Stimulated activated CD4-positive, alpha-beta T cell treated with anti-CD3 and anti-CD28 coated beads, Interleukin-12 subunit alpha, Interleukin-12 subunit beta, amount 100 ng/mL, for 48 hours (primary cell): ENCODE measurements at regions not wholly inside any gene's neighbourhood (a gene's known extent, or its start where the extent isn't known, plus 50 kb on each side); places are given as distances from the start of the nearest gene placed in this dataset.

Experiments
- DNase-seq, 3 donors: peaks; one replicate each; pipeline ENCODE4 v3.0.0-alpha.2; 2020; ENCODE audit warnings: low read depth in 2 of 3, low spot score in 1 of 3

DNA sequence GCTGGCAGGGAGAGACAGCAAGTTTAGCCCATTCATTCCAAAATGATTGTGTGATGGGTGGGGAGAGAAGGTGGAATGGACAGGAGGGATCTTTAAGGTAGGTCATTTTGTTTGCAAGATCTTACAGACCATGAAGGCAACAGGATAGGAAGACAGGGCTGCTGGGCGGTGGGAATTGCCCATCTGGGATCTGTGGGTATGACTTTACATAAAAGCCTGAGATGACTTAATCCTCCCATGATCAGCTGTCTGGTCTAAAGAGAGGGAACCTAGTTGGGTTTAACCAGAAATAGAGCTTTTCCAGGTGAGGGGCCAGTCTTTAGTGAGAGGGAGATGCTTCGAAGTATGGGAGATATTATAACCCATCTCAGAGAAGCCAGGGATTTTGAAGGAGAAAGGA lies 153.7 kb downstream of the KLF6 start:
- no peak for DNase-seq

DNA sequence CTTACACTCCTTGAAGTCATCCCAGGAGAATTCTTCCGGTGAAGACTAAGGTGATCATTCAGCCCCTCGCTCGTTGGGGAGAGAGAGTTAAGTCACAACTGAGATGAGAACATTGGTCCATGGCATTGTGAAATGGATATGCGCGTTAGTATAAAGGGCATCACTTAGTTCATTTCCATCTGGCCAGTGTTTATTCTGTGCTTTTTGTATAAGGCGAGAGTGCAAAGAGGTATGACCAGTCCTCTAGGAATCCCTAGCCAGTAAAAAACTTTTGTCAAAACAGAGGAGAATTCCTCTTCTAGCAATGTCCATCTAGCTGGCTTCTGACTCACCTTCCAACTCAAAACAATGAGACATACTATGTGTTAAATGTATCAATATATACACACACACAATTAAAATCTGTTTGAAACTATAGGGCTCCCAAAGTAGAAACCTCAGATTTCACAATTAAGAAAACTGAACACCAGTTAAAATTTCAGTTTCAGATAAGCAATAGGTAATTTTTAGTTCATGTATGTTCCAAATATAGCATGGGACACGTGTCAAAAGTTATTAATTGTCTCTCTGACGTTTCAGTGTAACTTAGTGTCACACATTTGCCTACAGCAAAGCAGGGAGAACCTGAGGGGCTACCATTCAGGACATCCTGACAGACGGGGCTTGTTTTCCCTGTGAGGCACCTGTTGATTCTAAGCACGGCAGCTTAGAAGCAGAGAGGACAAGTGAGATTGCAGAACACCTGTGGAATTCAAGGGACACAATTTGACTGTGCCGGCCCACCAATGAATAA lies 158.9 kb downstream of the KLF6 start:
- no peak for DNase-seq

DNA sequence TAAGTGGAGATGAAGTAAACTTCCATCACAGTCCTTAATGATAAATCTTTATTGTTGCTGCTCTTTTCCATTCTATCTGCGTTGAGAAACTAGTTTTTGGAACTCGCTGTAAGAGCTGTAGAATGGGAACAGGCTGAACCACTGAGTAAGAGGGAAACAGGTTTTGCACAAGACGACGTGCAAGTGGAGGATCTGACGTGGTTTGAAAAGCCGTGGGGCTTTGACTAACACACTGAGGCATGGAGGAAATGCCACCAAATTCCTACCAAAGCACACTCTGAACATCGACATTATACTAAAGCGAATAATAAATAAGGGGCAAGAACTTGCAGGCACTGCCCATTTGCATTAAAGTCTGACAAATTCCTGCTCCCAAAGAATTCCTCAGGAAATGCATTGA lies 160.6 kb downstream of the KLF6 start:
- no peak for DNase-seq

DNA sequence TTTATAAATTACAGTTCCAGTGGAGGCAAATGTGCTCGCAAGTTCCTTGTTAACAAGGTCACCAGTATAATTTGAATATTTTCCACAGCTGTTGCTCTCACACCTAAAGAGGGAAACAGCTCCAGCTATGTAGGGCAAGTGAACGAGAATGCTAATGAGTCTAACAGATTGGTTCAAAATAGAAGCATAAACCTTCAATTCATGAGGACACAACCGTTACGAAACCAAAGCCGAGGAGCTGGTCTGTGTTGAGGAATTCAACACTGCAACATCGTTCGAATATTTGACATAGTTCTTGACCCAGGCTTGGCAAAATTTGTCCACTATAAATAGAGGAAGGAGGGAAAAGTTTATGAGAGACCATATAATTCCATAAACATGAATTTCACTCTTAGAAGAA lies 161.3 kb downstream of the KLF6 start:
- DNase-seq: no peak

DNA sequence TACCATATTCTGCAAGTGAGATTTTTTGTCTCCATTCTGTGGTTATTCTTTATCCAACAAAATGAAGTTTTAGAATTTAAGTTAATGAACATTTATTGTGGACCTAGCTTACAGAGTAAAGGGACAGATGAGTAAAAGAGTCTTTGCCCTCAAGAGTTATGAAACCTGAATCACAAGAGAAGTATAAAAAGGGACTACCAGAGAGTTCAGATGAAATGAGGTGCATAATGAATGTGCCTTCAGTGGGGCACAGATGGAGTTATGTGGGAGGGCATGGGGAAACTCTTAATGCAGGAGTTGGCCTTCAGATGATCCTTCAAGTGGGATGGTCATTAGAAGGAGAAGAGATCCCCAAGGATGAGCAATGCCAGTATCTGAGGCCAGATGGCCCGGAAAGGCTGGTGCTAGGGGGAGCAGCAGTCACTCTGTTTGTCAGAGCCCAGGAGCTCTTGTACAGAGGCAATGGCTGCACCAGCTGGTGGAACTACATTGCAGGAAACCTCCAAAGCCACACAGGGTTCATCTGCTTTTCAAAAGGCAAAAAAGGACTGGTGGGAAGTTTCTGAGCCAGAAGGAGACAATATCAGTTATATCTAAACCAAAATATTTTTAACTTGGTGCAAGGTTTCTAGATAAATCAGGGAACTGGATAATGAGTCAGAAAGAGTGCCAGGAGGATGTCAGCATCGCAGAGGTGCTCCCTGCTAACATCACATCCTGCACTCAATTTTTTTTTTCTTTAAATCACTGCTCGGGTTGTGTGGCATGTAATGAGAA lies 162.0 kb downstream of the KLF6 start:
- peak in 2 of 3 donors; percentile 5 to 11 for DNase-seq

DNA sequence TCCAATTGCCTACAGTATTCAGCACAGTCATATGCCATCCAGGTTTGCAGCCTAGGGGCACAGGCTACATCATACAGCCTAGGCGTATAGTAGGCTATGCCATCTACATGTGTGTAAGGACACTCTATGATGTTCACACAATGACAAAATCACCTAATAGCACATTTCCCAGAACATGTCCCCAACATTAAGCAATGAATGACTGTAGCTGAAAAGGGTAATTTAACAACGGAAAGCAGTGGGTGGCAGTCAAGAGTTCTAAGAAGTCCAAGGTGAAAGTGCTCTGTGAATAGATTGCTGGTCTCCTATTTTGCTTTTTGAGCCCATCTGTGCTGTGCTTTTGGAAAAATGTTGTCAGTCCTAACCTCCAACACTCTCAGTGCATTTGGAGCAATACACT lies 162.6 kb downstream of the KLF6 start:
- peak in 1 of 3 donors; percentile 38 for DNase-seq

DNA sequence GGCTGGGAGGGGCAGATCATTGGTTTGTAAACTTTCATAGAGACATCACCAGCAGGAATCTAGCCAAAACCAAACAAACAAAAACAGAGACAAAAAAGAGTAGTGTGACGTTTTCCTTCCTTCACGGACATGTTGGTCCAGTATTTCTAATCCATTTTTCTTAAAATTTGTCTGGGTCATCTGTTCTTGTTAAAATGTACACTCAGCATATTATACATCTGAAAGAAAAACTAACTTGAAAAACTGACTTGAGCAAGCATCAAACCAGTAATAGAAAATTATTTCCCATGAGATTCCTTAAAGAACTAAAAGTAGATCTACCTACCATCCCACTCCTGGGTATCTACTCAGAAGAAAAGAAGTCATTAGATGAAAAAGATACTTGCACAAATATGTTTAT lies 164.2 kb downstream of the KLF6 start:
- no peak for DNase-seq

DNA sequence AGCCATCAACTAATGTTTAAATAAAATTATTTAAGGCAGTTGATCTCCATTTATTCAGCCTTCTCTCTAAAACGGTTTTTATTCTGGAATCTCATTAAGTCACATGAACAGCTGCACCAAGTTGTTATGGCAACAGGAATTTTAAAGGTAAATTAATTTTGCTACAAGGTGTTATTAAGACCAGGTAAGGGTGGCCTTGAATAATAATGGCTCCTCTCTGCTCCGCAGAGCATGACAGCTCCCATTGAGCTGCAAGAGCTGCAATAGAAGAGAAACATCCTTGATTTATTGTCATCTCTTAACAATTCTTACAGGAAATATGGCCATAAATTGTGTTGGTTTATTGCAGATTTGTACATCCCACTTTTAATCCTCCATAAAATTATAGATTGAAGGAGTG lies 165.8 kb downstream of the KLF6 start:
- no peak for DNase-seq

DNA sequence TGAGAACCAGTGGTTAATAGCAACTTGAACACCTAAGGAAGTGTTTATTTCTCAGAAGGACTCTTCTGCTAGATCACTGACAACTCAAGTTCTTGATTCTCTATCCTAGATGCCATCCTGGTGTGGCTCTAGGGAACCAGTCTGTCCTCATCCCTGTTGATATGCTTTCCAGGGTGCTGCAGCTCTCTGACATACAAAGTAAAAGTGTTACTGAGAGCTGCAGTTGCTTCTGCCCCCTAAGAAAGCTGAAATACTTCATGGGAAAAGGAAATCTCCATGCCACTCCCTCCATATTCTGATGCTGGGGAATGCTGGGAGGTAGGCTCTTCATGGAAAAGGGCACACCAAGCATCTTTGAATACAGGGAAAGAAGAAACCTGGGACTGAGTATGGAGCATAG lies 168.1 kb downstream of the KLF6 start:
- no peak for DNase-seq

DNA sequence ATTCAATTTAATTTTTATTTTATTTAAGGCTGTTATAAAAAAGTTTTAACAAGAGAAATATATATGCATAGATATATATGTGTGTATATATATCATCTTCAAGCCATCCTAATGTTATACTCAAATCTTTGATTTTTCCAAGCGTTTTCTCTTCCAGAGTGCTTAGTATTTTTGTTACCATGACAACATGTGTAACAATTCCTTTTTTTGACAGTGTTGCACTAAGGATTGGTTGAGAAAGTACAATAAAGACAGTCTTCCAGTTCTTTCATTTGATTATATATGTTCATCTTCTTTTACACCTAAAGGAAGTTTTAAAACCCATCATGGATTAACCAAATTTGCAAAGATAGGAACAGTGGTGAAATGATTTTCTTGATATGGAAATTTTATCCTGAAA lies 171.7 kb downstream of the KLF6 start:
- no peak for DNase-seq

DNA sequence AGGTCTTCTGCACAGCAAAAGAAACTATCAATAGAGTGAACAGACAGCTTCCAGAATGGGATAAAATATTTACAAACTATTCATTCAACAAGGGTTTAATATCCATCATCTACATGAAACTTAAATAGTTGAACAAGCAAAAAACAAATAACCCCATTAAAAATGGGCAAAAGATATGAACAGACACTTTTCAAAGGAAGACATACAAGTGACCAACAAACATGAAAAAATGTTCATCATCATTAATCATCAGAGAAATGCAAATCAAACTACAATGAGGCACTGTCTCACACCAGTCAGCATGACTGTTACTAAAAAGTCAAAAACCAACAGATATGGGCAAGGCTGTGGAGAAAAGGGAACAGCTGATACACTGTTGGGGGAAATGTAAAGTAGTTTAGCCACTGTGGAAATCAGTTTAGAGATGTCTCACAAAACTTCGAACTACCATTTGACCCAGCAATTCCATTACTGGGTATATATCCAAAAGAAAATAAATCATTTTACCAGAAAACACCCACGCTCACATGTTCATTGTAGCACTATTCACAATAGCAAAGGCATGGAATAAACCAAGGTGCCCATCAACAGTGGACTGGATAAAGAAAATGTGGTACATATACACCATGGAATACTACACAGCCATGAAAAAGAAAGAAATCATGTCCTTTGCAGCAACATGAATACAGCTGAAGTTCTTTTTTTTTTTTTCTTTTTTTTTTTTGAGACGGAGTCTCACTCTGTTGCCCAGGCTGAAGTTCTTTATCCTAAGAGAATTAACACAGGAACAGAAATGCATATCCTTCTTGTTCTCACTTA lies 172.6 kb downstream of the KLF6 start:
- no peak for DNase-seq

DNA sequence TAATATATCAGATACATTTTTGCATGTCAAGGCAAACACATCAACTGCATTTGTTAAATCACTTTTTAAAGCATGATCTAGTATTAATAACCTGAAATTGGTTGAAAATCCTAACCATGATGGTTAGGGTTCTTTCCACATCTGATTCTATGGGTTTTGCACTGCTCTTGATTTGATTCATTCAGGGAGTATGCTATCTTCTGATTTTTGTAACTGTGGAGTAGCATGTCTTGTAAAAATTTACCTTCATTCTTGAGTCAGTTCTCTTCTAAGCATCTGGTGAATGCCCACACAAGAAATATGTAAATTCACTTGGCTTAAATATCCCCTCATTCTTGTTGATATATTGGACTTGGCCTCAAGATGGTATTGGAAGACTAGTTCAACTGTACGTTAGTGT lies 178.7 kb downstream of the KLF6 start:
- no peak for DNase-seq

DNA sequence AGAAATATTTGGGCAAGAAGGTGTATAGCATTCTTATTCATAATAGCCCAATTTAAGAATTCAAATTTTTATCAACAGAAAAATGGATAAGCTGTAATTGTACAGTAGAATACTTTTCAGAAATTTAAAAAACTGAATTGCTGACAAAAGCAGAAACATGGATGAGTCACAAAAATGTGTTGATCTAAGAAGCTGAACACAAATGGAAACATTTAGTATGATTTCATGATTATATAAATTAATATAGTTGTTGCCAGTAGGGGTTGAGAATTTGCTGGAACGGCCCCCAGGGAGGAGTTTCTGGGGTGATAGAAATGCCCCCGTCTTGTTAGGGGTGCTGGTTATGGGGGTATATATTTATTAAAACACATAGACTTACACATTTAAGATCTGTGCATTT lies 179.1 kb downstream of the KLF6 start:
- no peak for DNase-seq

DNA sequence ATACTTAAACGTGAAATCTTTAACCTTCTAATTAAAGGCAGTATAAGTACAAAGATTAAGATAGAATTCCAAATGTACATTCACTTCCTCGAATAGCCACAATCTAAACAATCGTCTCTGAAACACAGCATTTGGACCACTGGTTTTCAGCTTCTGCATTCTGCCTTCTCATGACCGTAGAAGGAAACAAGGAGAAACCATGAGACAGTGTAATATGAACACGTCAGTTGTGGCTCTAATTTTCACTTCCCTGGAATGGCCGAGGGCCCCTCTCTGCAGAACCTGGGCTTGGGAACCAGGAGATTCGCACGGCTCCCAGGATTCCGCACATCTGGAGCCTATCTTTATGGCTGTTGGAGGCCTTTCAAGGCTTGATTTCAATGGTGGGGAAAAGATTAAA lies 189.3 kb downstream of the KLF6 start:
- no peak for DNase-seq

DNA sequence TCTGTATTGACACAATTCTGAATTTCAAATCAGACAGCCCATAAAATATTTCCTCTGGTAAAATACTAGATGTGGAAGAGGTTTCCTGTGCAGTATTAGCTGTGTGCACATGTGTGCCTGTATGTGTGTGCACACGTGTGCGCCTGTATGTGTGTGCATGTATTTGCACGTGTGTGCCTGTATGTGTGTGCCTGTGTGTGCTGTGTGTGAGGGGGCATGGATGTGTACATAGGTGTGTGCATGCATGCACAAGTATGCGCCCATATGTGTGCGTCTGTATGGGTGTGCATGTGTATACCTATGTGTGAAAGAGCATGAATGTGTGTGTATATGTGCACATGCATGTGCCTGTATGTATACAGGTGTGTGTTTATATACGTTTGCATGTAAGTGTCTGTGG lies 191.4 kb downstream of the KLF6 start:
- no peak for DNase-seq

DNA sequence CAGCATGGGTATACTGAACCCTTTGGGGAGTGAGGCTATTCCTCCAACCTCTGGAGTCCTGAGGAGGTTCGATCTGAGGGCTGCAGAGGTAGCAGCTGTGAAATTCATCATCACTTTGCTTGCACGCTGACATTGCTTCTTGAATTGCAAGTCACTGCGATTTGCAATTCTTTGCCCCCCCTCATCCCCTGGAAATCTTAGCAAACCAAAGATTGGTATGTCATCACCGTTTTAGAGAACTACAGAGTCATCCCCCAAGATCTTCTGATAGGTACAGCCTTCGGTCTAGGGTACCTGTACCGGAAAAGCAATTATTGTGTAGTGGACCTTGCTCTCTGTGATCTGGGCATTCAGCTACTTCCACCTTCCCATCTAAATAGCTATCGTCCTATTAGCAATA lies 192.6 kb downstream of the KLF6 start:
- DNase-seq: no peak

DNA sequence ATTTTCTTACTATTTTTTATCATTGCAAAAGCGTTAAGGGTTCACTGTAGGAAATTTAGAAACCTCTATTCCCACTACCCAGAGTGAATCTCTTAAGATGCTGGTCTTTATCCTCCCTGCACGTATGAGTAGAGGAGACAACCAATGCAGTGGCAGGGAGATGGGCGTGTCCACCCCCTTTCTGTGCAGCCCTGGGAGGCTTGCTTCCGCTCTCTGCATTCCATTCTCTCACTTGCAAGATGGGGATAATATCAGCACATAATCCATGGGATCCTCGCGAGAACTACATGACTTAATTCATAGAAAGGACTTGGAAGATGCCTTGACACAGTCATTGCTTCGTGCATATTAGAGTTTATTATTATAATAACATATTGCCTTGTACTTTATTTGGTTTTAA lies 196.2 kb downstream of the KLF6 start:
- no peak for DNase-seq

DNA sequence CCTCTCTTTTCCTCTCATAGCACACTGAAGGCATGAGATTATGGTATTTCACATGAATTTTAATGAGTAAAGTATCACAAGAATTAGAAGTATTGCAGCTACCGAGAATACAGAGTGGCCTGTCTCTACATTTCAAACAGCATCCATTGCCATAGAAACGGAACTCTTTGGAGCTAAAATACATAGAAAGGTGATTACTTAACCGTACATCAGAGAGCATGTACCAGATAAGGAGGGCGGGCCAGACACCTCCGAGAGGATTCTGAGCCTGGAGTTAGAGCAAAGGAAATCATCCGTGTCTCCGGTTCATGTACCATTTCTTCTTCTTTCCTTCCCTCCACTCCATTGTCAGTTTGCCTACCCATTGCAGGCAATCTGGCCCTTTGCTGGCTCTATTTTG lies 196.7 kb downstream of the KLF6 start:
- DNase-seq: no peak

DNA sequence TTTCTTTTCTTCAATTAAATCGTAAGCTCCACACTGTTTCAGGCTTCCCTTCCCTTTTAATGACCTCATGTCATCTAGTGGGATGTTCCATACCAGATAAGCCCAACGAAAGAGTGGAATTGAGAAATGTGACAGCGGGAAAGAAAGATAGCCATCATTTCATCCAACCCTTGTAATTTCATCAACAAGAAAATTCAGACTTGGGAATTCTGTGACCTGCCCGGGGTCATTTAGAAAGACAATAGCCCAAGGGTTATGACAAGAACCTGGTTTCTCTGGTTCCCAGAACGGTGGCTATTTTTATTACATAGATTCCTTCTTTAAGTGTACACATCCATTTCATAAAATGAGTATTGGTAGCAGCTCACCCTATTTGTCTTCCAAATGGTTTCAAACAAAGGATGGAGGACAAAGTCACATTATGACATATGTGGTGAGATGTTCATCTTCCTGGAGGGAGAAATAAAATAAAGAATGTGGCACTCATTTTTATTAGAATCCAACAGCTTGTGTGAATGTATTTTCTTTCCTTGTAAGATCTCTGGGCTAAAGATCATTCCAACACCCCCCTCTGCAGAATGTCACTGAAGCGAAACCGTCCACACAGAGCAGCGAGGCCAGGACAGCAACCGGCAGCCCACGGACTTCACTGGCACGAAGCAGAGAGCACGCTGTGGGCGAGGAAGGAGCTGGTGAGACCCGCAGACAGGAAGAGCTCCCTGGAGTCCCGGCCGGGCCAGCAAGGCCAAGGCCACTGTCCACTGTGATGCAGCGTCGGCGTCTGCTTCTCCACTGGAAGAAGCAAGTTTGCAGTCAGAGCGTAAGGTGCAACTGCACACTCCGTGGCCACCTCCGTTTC lies 199.9 kb downstream of the KLF6 start:
- no peak for DNase-seq

DNA sequence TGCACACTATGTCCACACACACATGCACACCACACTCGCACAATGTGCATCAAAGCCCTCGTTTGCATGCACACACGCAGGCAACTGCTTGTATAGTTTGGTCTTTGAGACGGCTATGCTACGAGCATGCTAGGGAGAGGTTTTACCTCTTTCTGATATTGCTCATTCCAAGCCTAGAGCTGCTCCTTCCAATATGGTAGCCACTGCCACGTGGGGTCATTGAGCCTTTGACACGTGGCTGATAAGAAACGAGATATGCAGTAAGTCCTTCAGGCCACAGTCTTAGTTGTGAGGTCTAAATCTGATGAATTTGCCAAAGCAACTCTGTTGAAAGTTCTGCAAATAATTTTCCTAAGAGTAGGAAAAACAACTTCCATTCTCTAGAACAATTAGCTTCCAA lies 204.4 kb downstream of the KLF6 start:
- DNase-seq: no peak

DNA sequence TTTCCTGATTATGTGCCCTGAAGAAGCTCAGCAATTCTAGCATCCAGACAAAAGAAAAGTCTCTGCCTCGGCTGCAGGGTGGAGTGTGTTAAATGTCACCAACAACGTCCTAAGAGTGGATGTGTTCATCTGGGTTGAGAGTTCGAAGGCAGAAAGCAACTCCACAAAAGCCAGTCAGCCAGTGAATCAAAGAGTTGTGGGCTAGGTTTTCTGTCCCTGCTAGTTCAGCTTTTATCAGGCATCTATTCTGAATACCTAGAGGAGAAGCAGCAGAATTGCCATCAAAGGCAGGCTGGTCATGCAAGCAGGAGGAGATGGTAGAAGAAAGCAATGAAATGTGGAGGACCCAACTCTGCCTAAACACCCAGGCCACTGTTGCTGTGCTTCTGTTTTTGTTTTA lies 205.2 kb downstream of the KLF6 start:
- no peak for DNase-seq
